ENCODE measurements at regions not wholly inside any gene's neighbourhood (a gene's known extent, or its start where the extent isn't known, plus 50 kb on each side); places are given as distances from the start of the nearest gene placed in this dataset.

DNA sequence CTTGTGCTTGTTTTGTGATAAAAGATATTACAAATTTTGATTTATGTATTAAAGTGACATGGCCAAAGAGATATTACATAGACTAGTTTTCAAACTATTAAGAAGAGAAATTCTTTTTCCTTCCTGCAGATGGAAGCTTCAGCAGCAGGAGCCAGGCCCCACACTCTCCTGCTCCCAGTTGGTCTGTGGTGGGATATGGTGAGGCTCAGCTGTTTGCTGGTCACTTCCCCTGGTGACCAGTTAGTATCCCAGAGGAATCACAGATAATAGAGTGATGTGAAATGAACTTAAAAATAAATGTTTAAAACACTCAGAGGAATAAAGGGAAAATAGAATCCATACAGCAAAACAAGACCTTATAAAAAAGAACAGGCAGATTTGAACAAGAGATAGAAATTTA lies 154.7 kb downstream of the KTN1 start:
- in situ Hi-C loops (cut with HindIII; ENCODE audit: low sequenced_read_pairs) = no loop called here
- DNase-seq (ENCODE audit: low spot score) = no peak

DNA sequence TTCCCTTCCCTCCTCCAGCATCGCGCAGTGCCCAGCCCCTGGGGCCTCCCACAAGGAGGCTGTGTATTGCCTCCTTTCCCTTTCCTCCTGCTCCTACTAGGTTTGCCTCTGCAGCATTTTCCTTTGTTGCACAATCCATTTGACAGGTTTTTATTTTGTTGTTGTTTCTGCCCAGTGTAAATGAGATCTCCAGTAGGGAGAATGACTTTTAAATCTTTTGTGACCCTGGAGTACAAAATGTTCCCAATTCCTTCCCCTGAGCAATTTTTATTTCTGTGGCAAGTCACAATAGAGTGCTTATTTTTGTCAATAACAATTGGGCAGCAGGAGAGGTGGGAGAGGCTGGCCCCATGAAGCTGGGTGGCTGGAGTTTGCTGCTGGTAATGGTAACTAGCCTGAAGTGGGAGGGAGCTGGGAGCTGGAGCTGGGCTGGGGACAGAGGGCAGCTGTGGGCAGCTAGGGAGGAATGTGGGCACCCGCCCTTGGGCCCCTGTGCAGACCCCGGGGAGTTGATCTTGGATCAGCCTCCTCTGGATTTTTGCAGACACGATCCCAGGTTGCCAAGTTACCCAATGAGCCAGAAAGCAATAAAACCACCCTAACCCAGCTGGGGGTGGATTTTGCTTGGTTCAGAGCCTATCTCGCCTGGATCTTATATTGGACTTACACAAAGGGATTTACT lies 160.1 kb downstream of the KTN1 start:
- in situ Hi-C loops (cut with HindIII; ENCODE audit: low sequenced_read_pairs) = no loop called here

DNA sequence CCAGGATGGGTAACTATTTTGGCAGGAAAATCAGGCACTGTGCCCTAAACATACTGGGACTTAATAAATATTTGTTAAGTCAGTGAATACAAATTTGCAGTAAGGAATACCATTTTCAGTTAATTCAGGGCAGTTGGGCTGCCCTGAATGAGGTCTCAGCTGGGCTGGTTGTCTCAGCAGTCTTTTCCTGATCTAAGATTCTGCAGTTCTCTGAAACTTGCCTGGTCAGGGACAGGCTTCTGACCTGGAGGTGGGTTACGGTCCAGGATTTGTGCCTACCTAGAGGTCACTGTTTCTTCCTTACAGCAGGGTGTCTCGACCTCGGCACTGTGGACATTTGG lies 160.6 kb downstream of the KTN1 start:
- in situ Hi-C loops (cut with HindIII; ENCODE audit: low sequenced_read_pairs) = no loop called here
- no peak for DNase-seq (ENCODE audit: low spot score)

More for the DNA sequence above, 160.1 kb downstream of the KTN1 start:
- no peak for DNase-seq (ENCODE audit: low spot score)

DNA sequence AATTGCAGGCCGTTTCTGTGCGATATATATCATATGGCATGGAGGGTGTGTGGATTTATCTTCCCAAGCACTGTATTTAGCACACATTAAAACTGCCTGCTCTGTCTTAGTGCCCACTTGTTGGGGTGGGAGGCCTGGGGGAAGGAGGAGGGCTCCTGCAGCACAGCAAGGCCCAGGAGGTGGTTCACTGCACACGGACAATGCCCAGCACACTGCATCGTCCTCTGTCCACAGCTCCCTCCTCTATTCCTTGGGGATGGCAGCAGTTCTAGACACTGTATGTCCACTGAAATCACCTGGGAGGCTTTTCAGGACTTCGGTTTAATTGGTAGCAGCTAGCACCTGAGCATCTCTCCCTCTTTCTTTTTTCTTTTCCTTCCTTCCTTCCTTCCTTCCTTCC lies 161.2 kb downstream of the KTN1 start:
- no peak for DNase-seq (ENCODE audit: low spot score)
- in situ Hi-C loops (cut with HindIII; ENCODE audit: low sequenced_read_pairs) = no loop called here

DNA sequence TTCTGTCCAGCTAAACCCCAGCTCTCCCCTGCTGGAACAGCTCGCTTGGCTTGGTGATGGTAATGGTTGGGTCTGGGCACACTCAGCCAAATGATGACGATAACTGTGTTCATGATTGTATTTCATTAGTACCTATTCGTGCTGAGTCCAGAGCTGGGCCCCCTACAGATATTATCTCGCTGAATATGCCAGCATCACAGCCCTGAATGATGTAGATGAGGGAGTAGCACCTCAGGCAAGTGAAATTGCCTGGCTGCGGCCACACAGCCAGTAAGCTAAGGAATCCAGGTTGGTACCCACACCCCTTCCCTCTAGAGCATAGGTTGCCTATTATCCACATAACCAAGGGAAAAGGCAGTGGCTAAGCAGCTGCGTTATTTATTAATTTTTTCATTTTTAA lies 163.5 kb downstream of the KTN1 start:
- DNase-seq (ENCODE audit: low spot score) = no peak
- in situ Hi-C loops (cut with HindIII; ENCODE audit: low sequenced_read_pairs) = no loop called here

DNA sequence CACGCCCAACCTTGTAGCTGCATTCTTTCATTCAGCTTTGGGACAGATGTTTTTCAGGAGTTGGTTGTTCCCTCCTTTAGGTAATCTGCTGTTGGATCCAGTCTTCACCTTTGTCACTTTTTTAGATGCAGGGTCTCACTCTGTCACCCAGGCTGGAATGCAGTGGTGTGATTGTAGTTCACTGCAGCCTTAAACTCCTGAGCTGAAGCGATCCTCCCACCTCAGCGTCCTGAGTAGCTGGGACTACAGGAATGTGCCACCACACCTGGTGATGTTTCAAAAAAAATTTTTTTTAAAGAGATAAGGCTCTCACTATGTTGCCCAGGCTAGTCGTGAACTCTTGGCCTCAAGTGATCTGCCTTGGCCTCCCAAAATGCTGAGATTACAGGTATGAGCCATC lies 164.3 kb downstream of the KTN1 start:
- in situ Hi-C loops (cut with HindIII; ENCODE audit: low sequenced_read_pairs) = no loop called here
- DNase-seq (ENCODE audit: low spot score) = no peak

DNA sequence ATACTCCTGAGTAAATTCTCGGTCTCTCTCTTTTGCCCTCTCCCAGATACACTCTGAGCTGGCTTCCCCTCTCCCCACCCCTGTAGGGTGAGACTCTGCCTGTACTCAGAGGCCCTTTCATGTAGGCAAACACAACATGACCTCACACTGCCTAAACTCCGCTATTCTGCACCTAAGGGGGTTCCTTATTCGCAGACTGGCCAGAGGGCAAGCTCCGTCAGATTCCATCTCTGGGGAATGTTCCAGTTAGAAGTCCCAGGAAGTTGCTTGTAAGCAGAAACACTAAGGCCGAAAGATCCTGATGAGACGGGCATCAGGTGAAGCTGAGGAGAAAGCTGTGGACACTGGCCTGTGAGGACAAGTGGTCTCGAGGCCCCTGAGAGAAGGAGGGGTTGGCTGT lies 165.9 kb downstream of the KTN1 start:
- in situ Hi-C loops (cut with HindIII; ENCODE audit: low sequenced_read_pairs) = no loop called here
- no peak for DNase-seq (ENCODE audit: low spot score)

DNA sequence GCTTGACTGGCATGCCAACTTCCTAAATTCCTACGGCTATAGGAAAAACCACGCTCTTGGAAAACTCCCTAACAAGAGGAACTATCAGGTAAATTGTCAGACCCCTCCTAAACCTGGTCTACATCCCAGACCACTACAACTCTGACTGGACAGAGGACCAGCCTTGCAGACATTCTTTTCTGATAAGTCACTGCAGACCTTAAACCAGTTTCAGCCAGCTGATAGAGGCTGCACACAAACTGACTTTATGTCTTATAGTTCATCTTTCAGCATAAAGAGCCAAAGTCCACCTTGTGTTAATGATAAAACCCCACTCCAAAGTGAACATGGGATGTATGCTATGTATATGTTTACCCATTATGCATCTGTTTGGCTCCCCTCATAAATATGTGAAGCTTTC lies 166.6 kb downstream of the KTN1 start:
- DNase-seq (ENCODE audit: low spot score) = no peak
- in situ Hi-C loops (cut with HindIII; ENCODE audit: low sequenced_read_pairs) = no loop called here

DNA sequence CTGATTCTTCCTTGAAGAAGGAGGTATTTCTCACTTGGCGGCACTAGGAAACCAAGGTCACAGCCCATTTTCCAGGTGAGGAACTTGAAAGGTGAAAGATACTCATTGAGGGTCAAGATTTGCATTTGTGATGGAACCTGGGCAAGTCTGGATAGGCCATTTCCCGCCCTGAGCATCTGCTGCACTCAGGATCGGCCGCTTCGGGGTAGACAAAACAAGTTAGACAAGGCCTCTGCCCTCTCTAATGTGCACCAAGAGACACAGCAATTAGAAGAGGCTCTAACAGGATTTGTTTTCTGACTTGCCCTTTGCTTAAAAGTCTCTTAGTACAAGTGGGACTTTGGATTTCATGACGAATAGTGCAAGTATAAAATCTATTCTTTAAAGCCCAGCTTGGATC lies 167.2 kb downstream of the KTN1 start:
- no peak for DNase-seq (ENCODE audit: low spot score)
- in situ Hi-C loops (cut with HindIII; ENCODE audit: low sequenced_read_pairs) = no loop called here

DNA sequence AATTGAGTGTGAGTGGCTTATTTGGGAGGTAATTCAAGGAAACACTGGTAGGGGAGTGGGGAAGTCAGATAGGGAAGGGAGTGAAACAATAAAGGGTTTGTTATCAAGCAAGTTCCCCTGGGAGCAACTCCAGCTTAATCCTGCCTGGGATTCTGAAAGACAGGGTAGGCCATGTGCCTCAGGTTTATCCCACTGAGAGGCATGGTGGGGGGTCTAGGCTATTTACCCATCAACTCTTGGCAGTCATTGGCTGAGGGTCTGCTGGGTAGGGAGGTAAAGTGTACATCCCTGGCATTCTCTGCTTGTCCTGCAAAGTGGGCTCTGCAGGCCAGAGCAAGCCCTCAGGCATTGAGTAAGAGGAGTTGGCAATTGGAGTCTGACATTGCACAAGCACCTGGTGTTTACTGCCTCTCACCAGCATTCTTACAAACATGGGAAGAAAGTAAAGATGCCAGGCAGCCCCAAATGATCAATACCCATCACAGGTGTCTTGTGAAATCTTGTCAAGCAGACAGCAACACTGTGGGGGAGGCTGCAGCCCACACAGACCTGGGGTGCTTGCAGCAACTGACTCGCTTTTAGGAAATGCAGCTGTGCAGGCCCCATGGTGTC lies 169.3 kb downstream of the KTN1 start:
- in situ Hi-C loops (cut with HindIII; ENCODE audit: low sequenced_read_pairs) = no loop called here
- no peak for DNase-seq (ENCODE audit: low spot score)

DNA sequence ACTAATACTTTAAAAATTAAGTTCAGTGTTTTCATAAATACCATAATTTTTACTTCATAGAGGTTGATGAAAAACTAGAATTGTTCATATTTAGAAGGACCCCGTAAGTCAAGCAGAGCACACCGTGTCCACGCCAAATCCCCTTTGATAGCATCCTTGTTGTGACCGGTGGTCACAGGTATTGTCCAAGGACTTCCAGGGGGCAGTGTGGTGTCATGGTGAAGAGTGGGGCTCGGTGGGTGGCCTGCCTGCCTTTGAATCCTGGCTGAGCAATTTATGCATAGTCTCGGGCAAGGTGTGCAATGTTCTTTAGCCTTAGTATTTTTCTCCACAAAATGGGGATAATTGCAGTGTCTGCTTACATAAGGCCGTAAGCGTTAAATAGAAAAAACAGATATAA lies 169.9 kb downstream of the KTN1 start:
- in situ Hi-C loops (cut with HindIII; ENCODE audit: low sequenced_read_pairs) = no loop called here

DNA sequence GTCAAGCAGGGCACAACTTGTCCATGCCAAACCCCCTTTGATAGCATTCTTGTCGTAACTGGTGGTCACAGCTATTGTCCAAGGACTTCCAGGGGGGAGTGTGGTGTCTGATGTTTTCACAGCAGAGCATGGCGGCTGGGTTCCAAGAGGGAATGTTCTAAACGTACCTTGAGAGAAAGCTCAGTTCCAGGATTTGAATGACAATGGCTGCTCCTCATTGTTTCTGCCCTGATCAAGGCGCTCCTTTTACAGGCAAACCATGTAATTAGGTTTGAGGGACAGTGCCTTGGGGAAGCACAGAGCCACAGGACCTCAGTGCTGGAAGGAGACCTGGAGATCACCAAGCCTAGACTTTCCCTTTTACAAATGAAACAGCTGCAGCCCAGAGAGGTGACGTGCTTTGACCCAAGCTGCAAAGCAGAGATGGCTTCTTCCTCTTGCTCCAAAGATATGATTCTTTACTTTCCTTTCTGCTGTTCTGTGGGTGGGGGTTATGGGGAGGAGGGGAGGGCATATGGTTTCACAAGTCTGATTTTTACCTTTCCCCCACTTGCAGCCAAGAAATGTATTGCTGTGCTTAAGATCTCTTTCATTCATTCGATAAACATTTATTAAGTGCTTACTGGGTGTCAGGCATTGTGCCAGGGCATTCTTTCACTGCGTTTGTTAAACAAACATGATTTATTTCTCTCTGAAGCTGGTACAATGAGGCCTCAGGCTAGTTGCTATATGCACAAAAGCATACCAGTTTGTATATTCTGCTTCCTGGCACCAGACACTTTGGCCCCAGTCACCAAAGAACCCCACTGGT lies 172.8 kb downstream of the KTN1 start:
- in situ Hi-C loops (cut with HindIII; ENCODE audit: low sequenced_read_pairs) = no loop called here
- DNase-seq (ENCODE audit: low spot score) = no peak

More for the DNA sequence above, 169.9 kb downstream of the KTN1 start:
- DNase-seq (ENCODE audit: low spot score) = no peak

DNA sequence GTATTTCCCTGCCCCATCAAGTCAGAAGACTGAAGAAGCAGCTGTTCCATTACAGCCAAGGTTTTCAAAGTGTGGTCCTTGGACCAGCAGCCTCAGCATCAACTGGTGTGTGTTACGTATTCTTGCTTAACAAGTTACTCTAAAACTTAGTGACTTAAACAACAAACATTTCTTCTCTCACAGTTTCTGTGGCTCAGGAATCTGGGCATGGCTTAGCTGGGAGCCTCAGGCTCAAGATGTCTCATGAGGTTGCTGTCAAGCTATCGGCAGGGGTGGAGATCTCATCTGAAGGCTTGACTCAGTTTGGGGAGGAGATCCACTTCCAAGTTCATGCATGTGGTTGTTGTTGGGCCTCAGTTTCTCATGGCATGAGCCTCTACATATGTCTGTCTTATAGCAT lies 174.5 kb downstream of the KTN1 start:
- no peak for DNase-seq (ENCODE audit: low spot score)
- in situ Hi-C loops (cut with HindIII; ENCODE audit: low sequenced_read_pairs) = no loop called here

DNA sequence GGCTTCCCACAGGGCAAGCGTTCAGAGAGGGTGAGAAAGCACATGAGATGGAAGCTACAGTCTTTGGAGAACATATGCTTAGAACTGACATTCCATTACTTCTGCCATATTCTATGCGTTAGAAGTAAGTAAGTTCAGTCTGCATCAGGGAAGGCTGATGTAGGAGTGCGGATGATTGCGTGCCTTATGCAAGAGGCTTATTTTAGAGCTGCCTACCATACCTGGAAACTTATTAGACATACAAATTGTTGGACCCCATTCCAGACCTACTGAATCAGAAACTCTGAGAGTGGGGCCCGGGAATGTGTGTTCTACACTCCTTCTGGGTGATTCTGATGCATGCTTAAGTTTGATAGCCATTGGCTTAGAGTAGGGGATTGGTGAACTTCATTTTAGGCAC lies 174.9 kb downstream of the KTN1 start:
- no peak for DNase-seq (ENCODE audit: low spot score)
- in situ Hi-C loops (cut with HindIII; ENCODE audit: low sequenced_read_pairs) = no loop called here

DNA sequence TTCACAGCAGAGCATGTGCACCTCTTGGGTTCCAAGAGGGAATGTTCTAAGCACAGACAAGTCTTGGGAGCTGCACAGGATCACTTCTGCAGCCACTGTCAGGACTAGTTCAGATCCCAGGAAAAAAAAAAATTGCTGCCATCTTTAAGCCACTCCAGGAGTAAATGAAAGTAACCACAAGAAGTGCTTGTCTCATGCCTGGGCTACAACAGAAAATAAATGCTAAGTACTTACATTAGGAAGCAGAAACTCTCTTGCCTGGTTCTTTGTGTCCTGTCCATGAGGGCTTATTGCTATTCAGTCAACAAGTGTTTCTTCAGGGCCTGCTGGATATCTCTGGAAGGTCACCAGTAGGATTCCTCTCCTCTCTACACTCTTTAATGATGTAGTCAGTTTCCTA lies 176.1 kb downstream of the KTN1 start:
- in situ Hi-C loops (cut with HindIII; ENCODE audit: low sequenced_read_pairs) = no loop called here
- no peak for DNase-seq (ENCODE audit: low spot score)

DNA sequence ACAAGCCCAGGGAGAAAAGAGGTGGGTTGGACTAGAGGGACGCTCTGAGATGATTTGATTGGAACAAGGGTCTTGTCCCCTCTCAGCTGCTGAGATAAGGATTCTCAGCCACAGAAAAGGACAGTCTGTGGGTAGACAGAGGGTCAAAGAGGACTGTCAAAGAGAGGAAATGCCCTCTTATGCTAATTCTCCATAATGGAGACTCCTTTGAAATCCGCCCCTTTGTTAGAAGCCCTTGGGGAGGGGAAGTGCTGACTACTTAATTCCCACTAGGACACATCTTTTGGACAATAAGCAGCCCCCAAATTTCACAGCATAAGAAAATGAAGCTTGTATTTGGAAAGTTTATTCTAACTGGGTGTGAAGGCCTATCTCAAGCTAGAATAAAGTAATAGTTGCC lies 176.6 kb downstream of the KTN1 start:
- in situ Hi-C loops (cut with HindIII; ENCODE audit: low sequenced_read_pairs) = no loop called here

DNA sequence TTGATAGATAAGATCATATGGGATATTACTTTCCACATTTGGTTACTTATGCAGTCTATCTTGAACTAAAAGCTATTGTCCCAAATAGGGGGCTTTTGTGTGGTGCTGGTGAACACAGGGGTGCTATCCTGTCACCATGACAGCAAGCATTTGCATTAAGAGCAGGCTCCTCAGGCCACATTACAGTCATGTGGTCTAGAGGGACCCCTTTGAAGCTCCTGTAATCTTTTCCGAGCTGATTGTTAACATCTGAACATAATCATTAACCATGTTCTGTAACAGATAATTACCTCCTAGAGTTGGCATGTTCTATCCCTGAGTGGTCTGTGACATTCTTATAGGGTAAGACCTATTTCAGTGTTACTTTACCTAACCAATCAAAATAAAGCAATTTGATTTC lies 178.8 kb downstream of the KTN1 start:
- in situ Hi-C loops (cut with HindIII; ENCODE audit: low sequenced_read_pairs) = no loop called here
- no peak for DNase-seq (ENCODE audit: low spot score)

More for the DNA sequence above, 176.6 kb downstream of the KTN1 start:
- DNase-seq (ENCODE audit: low spot score) = no peak

DNA sequence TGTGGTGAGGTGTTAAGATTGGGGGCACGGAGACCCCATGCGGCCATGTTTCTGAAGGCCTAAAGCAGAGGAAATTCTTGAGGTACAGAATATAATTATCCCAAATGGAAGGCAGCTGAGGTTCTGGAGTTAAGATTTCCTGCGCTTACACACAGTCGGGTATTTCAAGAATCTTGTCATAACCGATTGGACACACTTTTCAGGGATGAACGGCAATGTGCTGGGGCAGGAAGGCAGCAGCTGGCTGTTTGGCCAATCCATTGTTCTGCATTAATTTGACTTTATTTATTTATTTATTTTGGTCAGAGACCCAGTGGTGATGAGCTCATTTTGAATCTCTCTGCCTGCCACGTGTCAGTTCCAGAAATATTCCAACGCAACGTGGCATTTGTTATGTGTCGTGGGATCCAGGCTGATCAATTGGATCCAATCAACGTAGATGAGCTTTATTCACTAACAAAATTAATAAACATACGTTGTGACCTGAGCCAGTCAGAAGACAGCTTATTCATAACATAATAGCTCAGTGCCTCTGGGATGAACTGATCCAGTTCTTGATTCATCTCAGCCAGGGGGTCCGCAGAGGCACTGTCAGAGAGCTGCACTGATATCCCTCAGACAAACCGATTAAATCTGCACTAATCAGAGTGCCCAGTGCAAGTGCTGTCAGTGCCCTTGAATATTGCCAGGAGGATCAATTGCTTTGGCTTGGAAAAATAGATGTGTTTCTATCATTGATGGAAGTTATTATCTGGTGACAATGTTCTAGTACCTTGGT lies 181.0 kb downstream of the KTN1 start:
- in situ Hi-C loops (cut with HindIII; ENCODE audit: low sequenced_read_pairs) = no loop called here

DNA sequence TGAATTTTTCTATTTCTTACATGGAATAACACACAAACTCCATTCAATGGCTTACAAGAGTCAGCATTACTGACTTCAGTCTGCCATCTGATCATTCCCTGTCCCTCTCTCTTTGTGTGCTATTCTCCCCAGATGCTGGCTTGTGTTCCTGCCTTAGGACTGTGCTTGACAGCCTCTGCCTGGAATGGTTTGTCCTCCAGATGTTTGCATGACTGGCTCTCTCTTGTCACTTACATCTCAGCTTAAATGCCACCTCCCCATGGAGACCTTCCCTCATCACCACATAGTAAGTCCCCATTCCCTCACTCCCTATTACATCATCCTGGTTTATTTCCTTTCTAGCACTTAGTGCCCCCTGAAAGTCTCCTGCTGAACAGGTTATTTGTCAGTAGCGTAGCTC lies 181.6 kb downstream of the KTN1 start:
- in situ Hi-C loops (cut with HindIII; ENCODE audit: low sequenced_read_pairs) = no loop called here
- DNase-seq (ENCODE audit: low spot score) = no peak

More for the DNA sequence above, 181.0 kb downstream of the KTN1 start:
- DNase-seq (ENCODE audit: low spot score) = no peak
